ENCODE measurements at regions not wholly inside any gene's neighbourhood (a gene's known extent, or its start where the extent isn't known, plus 50 kb on each side); places are given as distances from the start of the nearest gene placed in this dataset.

DNA sequence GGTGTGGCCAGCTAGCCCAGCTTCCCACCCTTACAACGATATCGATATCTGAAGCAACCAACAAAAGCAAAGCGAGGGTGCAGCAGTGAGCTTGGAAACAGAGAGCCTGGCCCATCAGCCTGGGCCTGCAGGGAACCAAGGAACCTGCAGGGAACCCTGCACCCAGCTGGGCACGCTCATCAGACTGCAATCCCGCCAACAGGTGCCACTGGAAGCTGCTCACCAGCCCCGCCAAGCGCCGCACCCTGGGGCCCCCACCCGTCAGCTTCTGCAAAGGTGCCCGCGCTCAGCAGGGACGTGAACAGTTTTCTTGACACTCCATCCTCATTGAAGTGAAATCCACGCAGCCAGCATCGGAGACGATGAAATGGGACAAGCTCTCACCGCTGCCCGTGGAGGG, 250.7 kb downstream of the RBFOX3 start:
- no peak for DNase-seq

DNA sequence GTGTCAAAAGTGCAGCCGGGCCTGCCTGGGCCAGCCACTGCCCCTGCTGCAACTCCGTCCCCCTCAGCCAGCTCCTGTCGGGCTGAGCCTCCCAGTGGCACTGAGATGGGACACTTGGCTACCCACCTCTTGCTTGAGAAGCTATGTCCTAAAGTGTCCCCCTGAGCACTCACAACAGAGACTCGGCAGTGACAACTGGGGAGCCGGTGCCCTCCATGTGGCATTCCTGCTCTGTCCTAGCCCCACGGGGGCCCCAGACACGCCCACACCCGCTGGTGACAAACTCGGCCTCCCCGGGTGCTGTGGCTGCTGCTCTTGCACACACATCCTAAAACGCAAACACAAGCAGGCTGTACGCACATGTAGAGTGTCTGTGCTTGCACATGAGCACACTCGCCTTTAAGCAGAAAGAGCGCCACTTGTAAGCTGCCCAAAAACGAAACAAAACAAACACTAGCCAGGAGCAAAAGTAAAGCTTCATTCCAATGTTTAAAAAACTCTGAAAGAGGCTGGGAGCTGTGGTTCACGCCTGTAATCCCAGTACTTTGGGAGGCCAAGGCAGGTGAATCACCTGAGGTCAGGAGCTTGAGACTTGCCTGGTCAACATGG, 253.9 kb downstream of the RBFOX3 start:
- DNase-seq, result no peak

- no peak for DNase-seq
These were observed 255.7 kb downstream of the RBFOX3 start for GRCh38 chr17:79355165-79355564.

- DNase-seq, result peak in 1 of 58 donors; percentile 38
These were observed 256.6 kb downstream of the RBFOX3 start for GRCh38 chr17:79354173-79354820.

DNA sequence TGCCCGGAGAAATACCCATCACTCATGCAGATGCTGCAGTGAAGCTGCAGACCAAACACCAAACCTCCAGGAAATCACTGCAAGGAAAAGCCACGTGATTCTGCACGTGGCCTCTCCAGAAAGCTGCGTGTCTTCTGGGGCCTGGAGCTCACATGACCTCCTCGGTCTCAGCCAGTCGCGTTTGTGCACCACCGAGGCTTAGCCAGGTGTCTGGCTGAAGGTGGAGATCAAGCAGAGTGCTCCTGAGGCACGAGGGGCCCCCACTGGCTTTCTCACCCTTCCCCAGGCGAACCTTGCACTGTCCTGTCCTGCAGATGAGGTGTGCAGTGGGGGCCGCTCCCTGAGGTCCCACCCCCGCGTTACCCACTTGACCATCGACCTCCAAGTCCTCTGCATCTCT, 257.3 kb downstream of the RBFOX3 start:
- no peak for DNase-seq

DNA sequence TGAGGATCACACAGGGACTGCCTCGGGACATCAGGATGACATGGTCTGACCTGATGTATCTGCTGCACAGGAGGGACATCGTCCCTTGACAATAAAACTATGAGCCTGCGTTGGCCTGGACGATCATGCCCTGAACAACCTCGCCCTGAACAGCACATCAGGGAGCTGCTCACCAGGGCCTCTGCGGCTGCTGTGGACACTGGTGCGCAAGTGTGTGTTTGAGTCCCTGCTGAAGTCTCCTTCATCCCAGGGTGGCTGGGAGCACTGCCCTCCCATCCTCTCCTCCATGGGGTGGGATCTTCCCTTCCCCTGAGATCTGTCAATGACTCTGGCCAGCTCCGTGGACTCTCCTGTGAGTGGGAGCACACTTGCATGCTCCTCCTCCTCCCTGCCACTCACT, 257.8 kb downstream of the RBFOX3 start:
- DNase-seq, result no peak

DNA sequence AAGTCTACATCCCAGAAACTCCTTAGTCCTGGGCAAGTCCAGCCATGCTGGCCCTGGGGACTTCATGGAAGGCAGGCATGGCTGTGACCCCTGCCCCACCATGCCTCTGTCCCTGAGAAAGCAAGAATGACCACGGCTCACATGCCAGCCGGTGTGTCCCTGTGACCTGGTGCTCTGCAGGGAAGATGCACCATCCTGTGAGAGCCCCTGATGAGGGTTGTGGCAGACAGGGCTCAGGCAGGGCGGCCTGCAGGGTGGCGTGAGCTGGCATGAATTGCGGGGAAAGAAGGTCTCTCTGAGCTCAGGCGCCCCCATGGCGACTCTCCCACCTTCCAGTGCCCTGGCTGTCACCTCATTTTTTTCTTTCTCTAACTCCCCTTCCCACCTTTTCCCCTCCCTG, 260.3 kb downstream of the RBFOX3 start:
- DNase-seq, result no peak

GRCh38 chr17:79349506-79350400, 261.1 kb downstream of the RBFOX3 start:
- DNase-seq, result no peak

GRCh38 chr17:79342376-79342775, 267.8 kb downstream of the ENGASE start:
- no peak for DNase-seq

GRCh38 chr17:79341816-79342215, 267.2 kb downstream of the ENGASE start:
- no peak for DNase-seq

- DNase-seq, result no peak
These were observed 266.7 kb downstream of the ENGASE start for GRCh38 chr17:79341222-79341780.

DNA sequence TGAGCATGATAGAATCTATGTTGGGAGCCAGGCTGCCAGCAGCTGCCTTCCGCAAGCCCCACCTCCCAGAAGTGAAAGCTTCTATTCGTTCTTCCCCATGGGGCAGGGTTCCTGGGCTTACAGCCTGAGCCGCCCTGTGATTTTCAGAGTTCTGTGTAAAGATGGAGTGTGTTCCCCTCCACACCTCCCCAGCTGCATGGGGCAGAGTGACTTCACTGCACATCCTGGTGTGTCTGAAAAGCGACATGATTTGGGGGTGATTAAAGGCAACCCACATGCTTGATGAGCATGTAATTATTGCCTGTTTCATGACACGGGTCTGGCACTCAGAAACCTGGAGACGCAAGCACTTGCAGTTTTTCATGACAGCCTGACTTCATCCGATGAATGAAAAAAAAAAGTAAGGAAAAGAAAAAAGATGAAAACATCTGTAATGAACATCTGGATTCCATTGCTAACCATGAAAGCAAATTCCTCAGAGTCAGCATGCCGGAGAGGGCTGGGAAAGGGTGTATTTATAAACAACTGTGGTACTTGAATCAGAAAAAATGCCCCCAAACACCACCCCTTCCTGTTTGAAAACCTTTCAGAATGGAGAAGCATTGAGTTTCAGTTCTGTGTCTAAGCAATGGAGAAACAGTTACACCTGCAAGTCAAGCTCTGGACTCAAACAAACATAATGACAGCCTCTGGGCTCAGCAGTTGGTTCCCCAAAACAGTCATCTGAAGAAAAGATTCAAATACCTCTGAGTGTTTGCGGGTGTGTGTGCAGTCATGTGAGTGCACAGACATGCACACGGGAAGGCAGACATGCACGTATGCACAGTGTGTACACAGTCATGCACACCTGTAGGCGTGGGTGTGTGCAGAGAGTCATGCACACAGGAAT, 266.0 kb downstream of the ENGASE start:
- DNase-seq, result no peak

DNA sequence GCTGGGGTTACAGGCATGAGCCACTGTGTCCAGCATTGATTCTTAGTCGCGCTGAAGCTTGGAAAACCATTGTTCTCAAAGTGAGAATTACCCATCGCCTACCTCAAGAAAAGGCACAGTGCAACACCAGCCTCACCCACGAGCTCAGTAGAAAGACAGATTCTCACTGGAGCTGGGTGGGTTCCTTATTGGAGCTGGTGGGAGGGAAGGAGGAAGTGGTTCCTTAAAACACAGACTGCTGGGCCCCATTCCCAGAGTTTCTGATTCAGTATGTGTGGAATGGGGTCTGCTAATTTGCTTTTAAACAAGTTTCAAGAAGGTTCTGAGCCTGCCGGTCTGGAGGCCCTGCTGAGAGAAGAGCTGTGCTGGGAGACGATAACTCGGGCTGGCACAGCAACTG, 264.7 kb downstream of the ENGASE start:
- DNase-seq, result peak in 4 of 58 donors; percentile 8 to 27 (median 15)

DNA sequence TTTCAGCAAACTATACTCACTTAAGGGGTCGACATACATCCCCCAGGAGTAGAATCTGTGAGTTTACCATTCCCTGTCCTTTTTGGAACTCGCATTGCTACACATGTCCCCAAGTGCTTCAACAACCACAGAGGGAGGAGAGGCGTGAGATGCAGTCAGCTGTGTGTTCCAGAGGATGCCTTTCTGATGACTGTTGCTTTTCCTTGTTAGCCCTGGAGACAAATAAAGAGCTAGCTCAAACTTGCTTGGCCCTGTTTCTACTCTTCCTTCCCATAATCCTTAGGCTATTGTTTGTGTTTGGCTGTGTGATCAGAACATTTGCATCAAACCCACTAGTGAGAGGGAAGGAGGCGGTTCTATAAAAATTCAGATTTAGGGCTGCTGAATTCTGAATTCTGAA, 264.0 kb downstream of the ENGASE start:
- peak in 4 of 58 donors; percentile 5 to 34 (median 13) for DNase-seq

DNA sequence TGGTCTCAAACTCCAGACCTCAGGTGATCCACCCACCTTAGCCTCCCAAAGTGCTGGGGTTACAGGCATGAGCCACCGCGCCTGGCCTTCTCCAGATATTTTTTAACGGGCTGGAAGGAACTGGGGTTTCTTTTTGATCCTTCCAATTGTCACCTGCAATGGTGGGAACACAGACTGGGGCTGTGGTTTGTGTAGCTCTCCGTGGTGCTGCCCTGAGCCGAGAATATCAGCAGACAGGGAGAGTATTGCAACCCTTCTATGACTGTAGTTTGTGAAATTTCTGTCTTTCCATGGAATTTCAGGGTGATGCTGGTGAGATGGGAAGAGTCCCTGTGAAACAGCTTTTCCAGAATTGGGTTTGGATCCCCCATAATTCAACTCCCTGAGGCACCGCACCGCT, 263.5 kb downstream of the ENGASE start:
- no peak for DNase-seq

DNA sequence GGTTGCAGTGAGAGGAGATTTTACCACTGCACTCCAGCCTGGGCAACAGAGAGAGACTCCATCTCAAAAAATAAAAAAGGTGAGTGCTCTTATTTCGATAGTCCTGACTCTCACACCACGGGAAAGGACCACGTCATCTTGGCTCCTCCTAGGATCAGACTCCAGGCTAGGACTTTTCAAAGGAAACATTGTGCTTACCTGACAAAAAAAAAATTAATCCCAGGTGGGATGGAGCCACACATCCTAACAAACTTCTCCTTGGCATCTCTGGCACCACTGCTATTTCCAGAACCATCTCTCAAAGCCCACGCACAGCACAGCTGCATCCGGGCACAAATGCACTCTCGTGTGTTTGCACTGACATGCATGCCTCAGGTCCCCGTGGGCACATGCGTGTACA, 262.4 kb downstream of the ENGASE start:
- DNase-seq, result no peak

- DNase-seq, result no peak
These were observed 260.8 kb downstream of the ENGASE start for GRCh38 chr17:79335456-79335855.

DNA sequence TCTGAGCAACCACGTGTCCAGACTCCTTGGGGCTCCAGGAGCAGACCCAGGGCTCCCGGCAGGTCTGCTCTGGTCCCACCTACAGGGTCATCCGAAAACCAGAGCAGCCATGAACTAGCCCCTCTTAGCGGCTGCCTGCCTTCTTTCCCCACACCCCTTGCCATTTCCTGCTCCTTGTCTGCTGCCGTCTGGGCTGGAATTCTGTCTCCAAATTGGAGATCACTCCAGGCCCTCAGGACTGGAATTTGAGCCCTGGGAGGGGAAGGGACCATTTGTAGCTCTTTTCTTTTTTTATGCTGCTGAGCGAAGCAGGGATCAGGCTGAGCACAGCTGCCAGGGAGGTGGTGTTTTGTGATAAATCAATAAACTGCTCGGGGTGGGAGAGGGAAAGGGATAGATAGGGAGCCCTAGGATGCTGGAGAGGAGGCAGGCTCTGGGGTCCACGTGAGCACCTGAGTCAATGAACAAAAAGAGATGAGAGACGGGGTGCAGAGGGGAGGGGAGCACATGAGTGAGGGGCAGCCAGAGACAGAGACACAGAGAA, 257.5 kb downstream of the ENGASE start:
- DNase-seq, result no peak

GRCh38 chr17:79331492-79331891, 256.9 kb downstream of the ENGASE start:
- no peak for DNase-seq

DNA sequence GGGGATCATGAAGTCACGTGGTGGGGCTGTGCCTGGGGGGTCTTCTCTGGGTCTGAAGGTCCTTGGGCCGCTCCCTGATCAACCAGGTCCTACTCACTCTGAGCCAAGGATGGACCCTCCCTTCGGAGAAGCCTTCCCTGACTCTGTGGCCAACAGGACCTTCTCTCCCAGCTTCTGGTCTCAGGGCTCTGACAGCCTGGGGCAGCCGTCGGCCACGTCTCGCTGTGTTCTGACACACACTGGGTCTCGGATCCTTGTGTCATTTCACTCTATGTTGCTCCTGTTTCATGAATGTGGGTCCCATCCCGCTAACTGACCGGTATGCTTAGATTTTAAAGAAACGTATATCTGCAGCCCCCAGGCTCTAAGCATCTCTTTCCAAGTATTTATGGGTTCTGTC, 256.1 kb downstream of the ENGASE start:
- DNase-seq, result no peak

GRCh38 chr17:79330229-79330628, 255.6 kb downstream of the ENGASE start:
- no peak for DNase-seq
